ENCODE measurements at regions not wholly inside any gene's neighbourhood (a gene's known extent, or its start where the extent isn't known, plus 50 kb on each side); places are given as distances from the start of the nearest gene placed in this dataset.

DNA sequence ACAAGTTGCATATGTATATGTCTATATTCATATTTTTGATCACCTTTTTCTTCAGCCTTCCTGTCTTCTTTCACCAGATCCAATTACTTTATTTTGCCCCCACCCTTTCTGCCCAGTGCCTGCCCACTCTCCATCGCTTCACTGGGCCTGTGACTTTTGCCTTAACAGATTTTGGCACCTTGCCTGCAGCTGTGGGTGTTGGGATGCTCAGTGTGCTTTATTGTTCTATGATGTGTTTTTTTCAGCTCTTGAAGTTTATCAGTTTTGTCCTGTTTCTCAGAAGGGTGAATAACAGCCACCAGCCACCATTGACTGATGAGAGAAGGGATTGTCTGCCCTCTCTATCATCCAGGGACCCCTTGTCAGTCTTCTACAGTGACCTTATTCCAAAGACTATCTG lies 77.2 kb upstream of the GALNT7 start:
- H3K4me3 ChIP-seq: no peak overlapping the region
- CTCF ChIA-PET: no interaction called here
- H3K36me3 ChIP-seq (ENCODE audit: low read depth): no peaks in the 10 kb centered on the region
- POLR2A ChIA-PET (ENCODE audit: unreplicated experiment): no interaction called here
- H4K20me1 ChIP-seq (ENCODE audit: insufficient read depth): no peaks in the 10 kb centered on the region
- no peak for DNase-seq
- TF ChIP-seq, protein P1, sequence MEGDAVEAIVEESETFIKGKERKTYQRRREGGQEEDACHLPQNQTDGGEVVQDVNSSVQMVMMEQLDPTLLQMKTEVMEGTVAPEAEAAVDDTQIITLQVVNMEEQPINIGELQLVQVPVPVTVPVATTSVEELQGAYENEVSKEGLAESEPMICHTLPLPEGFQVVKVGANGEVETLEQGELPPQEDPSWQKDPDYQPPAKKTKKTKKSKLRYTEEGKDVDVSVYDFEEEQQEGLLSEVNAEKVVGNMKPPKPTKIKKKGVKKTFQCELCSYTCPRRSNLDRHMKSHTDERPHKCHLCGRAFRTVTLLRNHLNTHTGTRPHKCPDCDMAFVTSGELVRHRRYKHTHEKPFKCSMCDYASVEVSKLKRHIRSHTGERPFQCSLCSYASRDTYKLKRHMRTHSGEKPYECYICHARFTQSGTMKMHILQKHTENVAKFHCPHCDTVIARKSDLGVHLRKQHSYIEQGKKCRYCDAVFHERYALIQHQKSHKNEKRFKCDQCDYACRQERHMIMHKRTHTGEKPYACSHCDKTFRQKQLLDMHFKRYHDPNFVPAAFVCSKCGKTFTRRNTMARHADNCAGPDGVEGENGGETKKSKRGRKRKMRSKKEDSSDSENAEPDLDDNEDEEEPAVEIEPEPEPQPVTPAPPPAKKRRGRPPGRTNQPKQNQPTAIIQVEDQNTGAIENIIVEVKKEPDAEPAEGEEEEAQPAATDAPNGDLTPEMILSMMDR (conservative IDR thresholded peaks at IDR 0.05): no peak
- no peak for TF ChIP-seq EZH2 (IDR thresholded peaks at IDR 0.05; ENCODE audit: low read depth)
- intact Hi-C loops (cut with micrococcal nuclease; ENCODE audit: unreplicated experiment): no loop called here
- no peaks in the 10 kb centered on the region for H3K27me3 ChIP-seq (ENCODE audit: insufficient read depth, low read depth)
- H3K4me1 ChIP-seq (replicated peaks; ENCODE audit: insufficient read depth): peaks cover 10% of the 10 kb centered on the region; the same call in 1 of the 2 replicates
- no peaks in the 10 kb centered on the region for H3K9me3 ChIP-seq (ENCODE audit: insufficient read depth, low read depth)
- no peak overlapping the region for H3K27ac ChIP-seq
- H3K4me2 ChIP-seq: no peak overlapping the region
- no peaks in the 10 kb centered on the region for H3K79me2 ChIP-seq (ENCODE audit: low read depth)
- no peaks in the 10 kb centered on the region for H3F3A ChIP-seq (ENCODE audit: insufficient read depth, low read depth)
- H2AFZ ChIP-seq: no peak overlapping the region
- H3K9me2 ChIP-seq (ENCODE audit: insufficient read depth): no peaks in the 10 kb centered on the region
- BruUV-seq (replicated peaks): no TSS peak

DNA sequence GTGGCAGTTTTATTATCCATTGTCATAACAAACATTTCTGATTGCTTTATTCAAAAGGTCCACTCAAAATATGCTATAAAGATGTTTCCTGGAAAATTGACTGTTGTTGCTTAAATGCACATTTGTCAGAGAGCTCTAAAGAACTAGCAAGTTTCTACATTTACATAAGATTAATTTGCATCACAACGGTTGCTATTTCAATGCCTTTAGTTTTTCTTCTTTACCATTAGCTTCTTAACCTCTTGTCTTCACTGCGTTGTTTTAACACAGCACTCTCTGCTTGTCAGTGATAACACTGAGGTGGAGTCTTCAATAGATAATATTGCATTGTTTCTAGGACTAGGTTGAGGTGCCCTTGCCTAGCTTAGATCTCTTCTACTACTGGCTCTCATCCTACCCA lies 76.7 kb upstream of the GALNT7 start:
- Histone ChIP-seq H3K9me2 (ENCODE audit: insufficient read depth) (no peaks in the 10 kb centered on the region), H2AFZ (no peak overlapping the region), H4K20me1 (ENCODE audit: insufficient read depth) (no peaks in the 10 kb centered on the region), H3K27ac (no peak overlapping the region), H3F3A (ENCODE audit: insufficient read depth, low read depth) (no peaks in the 10 kb centered on the region), H3K79me2 (ENCODE audit: low read depth) (no peaks in the 10 kb centered on the region), H3K4me2 (no peak overlapping the region), H3K9me3 (ENCODE audit: insufficient read depth, low read depth) (no peaks in the 10 kb centered on the region), H3K36me3 (ENCODE audit: low read depth) (no peaks in the 10 kb centered on the region), H3K27me3 (ENCODE audit: insufficient read depth, low read depth) (no peaks in the 10 kb centered on the region), H3K4me3 (no peak overlapping the region), H3K4me1 (replicated peaks; ENCODE audit: insufficient read depth) (peaks cover 10% of the 10 kb centered on the region; the same call in 1 of the 2 replicates)
- intact Hi-C loops (cut with micrococcal nuclease; ENCODE audit: unreplicated experiment): no loop called here
- no peak for TF ChIP-seq EZH2 (IDR thresholded peaks at IDR 0.05; ENCODE audit: low read depth)
- TF ChIP-seq, protein P1 (conservative IDR thresholded peaks at IDR 0.05): no peak
- ChIA-PET POLR2A (ENCODE audit: unreplicated experiment) (no interaction called here), CTCF (no interaction called here)
- DNase-seq: no peak
- BruUV-seq (replicated peaks): no TSS peak

DNA sequence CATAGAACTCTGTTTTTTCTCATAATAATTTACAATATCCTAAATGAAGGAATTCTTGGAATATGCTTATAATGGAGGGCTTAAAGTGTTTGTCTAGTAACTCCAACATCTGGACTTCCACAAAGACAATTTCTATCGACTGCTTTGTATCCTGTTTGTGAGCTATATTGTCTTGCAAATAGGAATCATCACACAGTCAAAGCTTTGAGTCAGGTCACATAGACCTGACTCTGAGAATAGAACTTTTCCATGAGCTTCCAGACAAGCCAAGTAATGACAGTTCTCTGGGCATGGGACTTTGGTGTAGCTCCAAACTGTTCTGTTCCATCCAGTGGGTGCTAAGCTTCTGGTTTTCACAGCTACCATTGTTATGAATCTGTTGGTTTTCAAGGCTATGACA lies 75.2 kb upstream of the GALNT7 start:
- POLR2A ChIA-PET (ENCODE audit: unreplicated experiment): no interaction called here

More for the DNA sequence above, 75.2 kb upstream of the GALNT7 start:
- H3K79me2 ChIP-seq (ENCODE audit: low read depth): no peaks in the 10 kb centered on the region
- intact Hi-C loops (cut with micrococcal nuclease; ENCODE audit: unreplicated experiment): no loop called here
- no peak overlapping the region for H3K4me3 ChIP-seq
- no TSS peak for BruUV-seq (replicated peaks)
- H4K20me1 ChIP-seq (ENCODE audit: insufficient read depth): no peaks in the 10 kb centered on the region
- H3K4me1 ChIP-seq (replicated peaks; ENCODE audit: insufficient read depth): peaks cover 10% of the 10 kb centered on the region; the same call in 1 of the 2 replicates
- no peak overlapping the region for H3K4me2 ChIP-seq
- TF ChIP-seq, protein P1 (conservative IDR thresholded peaks at IDR 0.05): no peak
- no peak for TF ChIP-seq EZH2 (IDR thresholded peaks at IDR 0.05; ENCODE audit: low read depth)
- DNase-seq: no peak
- H3K9me2 ChIP-seq (ENCODE audit: insufficient read depth): no peaks in the 10 kb centered on the region
- H3K36me3 ChIP-seq (ENCODE audit: low read depth): no peaks in the 10 kb centered on the region
- no peaks in the 10 kb centered on the region for H3F3A ChIP-seq (ENCODE audit: insufficient read depth, low read depth)
- H2AFZ ChIP-seq: no peak overlapping the region
- H3K9me3 ChIP-seq (ENCODE audit: insufficient read depth, low read depth): no peaks in the 10 kb centered on the region
- CTCF ChIA-PET: no interaction called here
- H3K27ac ChIP-seq: no peak overlapping the region
- no peaks in the 10 kb centered on the region for H3K27me3 ChIP-seq (ENCODE audit: insufficient read depth, low read depth)

Measured in PC-9 (cell line).